Suprapubic skin (tissue), 4 donors: ENCODE measurements at regions not wholly inside any gene's neighbourhood (a gene's known extent, or its start where the extent isn't known, plus 50 kb on each side); places are given as distances from the start of the nearest gene placed in this dataset.

Experiments used
- DNase-seq, 2 donors: peaks; one replicate each; pipeline ENCODE4 v3.0.0-alpha.2; 2019; ENCODE audit warnings: low spot score in 2 of 2
- H3K27ac ChIP-seq: fragments of 200-600 bp; sonication (generic); one replicate; pipeline ENCODE4 v1.5.1; 2019
- H3K27me3 ChIP-seq: fragments of 200-600 bp; sonication (generic); one replicate; pipeline ENCODE4 v1.5.1; 2019
- H3K36me3 ChIP-seq: fragments of 200-600 bp; sonication (generic); one replicate; pipeline ENCODE4 v1.5.1; 2019
- H3K4me1 ChIP-seq: fragments of 200-600 bp; sonication (generic); one replicate; pipeline ENCODE4 v1.5.1; 2019
- H3K4me3 ChIP-seq: fragments of 200-600 bp; sonication (generic); one replicate; pipeline ENCODE4 v1.5.1; 2019; ENCODE audit warnings: mild to moderate bottlenecking
- H3K9me3 ChIP-seq: fragments of 200-600 bp; sonication (generic); one replicate; pipeline ENCODE4 v1.5.1; 2019
- CTCF ChIP-seq, 2 donors: fragments of 200-600 bp in 1 of 2; fragments of 450-650 bp in 1 of 2; sonication (generic) in 1 of 2; IDR thresholded peaks; one replicate each; pipeline ENCODE4 v1.5.1; 2016 to 2019; ENCODE audit warnings: antibody characterized with exemption in 2 of 2, mild to moderate bottlenecking in 1 of 2, moderate library complexity in 1 of 2
- EP300 ChIP-seq: sonication (generic); formaldehyde crosslinking; IDR thresholded peaks from one replicate; pipeline ENCODE4 v1.6.1; 2017; ENCODE audit warnings: antibody characterized with exemption
- POLR2A ChIP-seq, 2 donors: fragments of 450-650 bp; IDR thresholded peaks; one replicate each; pipeline ENCODE4 v1.6.1; 2017; ENCODE audit warnings: antibody characterized with exemption in 2 of 2, mild to moderate bottlenecking in 2 of 2, moderate library complexity in 2 of 2
- POLR2AphosphoS5 ChIP-seq, 3 donors: sonication (generic); formaldehyde crosslinking; IDR thresholded peaks; one replicate each; pipeline ENCODE4 v1.6.1; 2017; ENCODE audit warnings: antibody characterized with exemption in 3 of 3
- WGBS: methylation state at CpG from one replicate; pipeline ENCODE4 v1.1.5; 2018; 5-methylcytosine and 5-hydroxymethylcytosine counted together

GRCh38 chr2:172329774-172330671 lies 97.4 kb upstream of the ITGA6 start:
- DNase-seq: peak in 1 of 2 donors; percentile 76
- no peaks in the 10 kb centered on the region for H3K9me3 ChIP-seq
- no peaks in the 10 kb centered on the region for H3K27me3 ChIP-seq
- no peak overlapping the region for H3K4me3 ChIP-seq
- 55% methylated on average over 10 of the region's 14 CpGs for WGBS
- no peak for TF ChIP-seq CTCF (IDR thresholded peaks at IDR 0.05)
- TF ChIP-seq POLR2A (IDR thresholded peaks at IDR 0.05): no peak
- peak in 1 of 3 donors; percentile 35 for TF ChIP-seq POLR2AphosphoS5 (IDR thresholded peaks at IDR 0.05)
- H3K4me1 ChIP-seq: peaks cover 6% of the 10 kb centered on the region
- H3K27ac ChIP-seq: peak overlapping the region; percentile 2
- no peaks in the 10 kb centered on the region for H3K36me3 ChIP-seq

- DNase-seq: no peak
- TF ChIP-seq CTCF (IDR thresholded peaks at IDR 0.05): no peak
- TF ChIP-seq POLR2AphosphoS5 (IDR thresholded peaks at IDR 0.05): no peak
- TF ChIP-seq EP300: no peak
- TF ChIP-seq POLR2A (IDR thresholded peaks at IDR 0.05): no peak
- WGBS: 85% methylated on average over 8 of the region's 8 CpGs
Observed at GRCh38 chr2:172332507-172332906, 94.9 kb upstream of the ITGA6 start.

GRCh38 chr2:172333235-172333977 lies 94.0 kb upstream of the ITGA6 start:
- no peak overlapping the region for H3K27ac ChIP-seq
- DNase-seq: no peak
- 71% methylated on average over 5 of the region's 5 CpGs for WGBS

More at GRCh38 chr2:172332507-172332906, 94.9 kb upstream of the ITGA6 start:
- Histone ChIP-seq H3K27me3 (no peaks in the 10 kb centered on the region), H3K4me3 (no peak overlapping the region), H3K4me1 (peaks cover 6% of the 10 kb centered on the region), H3K27ac (no peak overlapping the region), H3K9me3 (no peaks in the 10 kb centered on the region), H3K36me3 (no peaks in the 10 kb centered on the region)

GRCh38 chr2:172333978-172334330 lies 93.4 kb upstream of the ITGA6 start:
- WGBS: 94% methylated on average over 1 of the region's 1 CpG
- Histone ChIP-seq H3K9me3 (no peaks in the 10 kb centered on the region), H3K27me3 (no peaks in the 10 kb centered on the region), H3K27ac (no peak overlapping the region), H3K4me1 (peaks cover 6% of the 10 kb centered on the region), H3K36me3 (no peaks in the 10 kb centered on the region), H3K4me3 (no peak overlapping the region)
- TF ChIP-seq CTCF (IDR thresholded peaks at IDR 0.05) (no peak), EP300 (no peak), POLR2AphosphoS5 (IDR thresholded peaks at IDR 0.05) (no peak), POLR2A (IDR thresholded peaks at IDR 0.05) (no peak)
- DNase-seq: no peak

More at GRCh38 chr2:172333235-172333977, 94.0 kb upstream of the ITGA6 start:
- Histone ChIP-seq H3K36me3 (no peaks in the 10 kb centered on the region), H3K27me3 (no peaks in the 10 kb centered on the region), H3K4me1 (peaks cover 6% of the 10 kb centered on the region), H3K9me3 (no peaks in the 10 kb centered on the region), H3K4me3 (no peak overlapping the region)
- TF ChIP-seq POLR2AphosphoS5 (IDR thresholded peaks at IDR 0.05) (no peak), EP300 (no peak), CTCF (IDR thresholded peaks at IDR 0.05) (no peak), POLR2A (IDR thresholded peaks at IDR 0.05) (no peak)

- WGBS: 95% methylated on average over 4 of the region's 4 CpGs
- H3K9me3 ChIP-seq: no peaks in the 10 kb centered on the region
- TF ChIP-seq EP300 (no peak), POLR2AphosphoS5 (IDR thresholded peaks at IDR 0.05) (no peak), POLR2A (IDR thresholded peaks at IDR 0.05) (no peak), CTCF (IDR thresholded peaks at IDR 0.05) (no peak)
- H3K27me3 ChIP-seq: no peaks in the 10 kb centered on the region
- peaks cover 7% of the 10 kb centered on the region for H3K4me1 ChIP-seq
- no peak for DNase-seq
- no peaks in the 10 kb centered on the region for H3K36me3 ChIP-seq
- H3K27ac ChIP-seq: no peak overlapping the region
- H3K4me3 ChIP-seq: no peak overlapping the region
Observed at GRCh38 chr2:172334988-172335387, 92.4 kb upstream of the ITGA6 start.
